WI38 (cell line): ENCODE measurements at regions not wholly inside any gene's neighbourhood (a gene's known extent, or its start where the extent isn't known, plus 50 kb on each side); places are given as distances from the start of the nearest gene placed in this dataset.

Experiments used
- H3K4me3 ChIP-seq: 2 replicates; pipeline ENCODE4 v1.5.1; 2011; ENCODE audit warnings: low read depth, mild to moderate bottlenecking, control low read depth, low read length
- TF ChIP-seq, protein P1 (sequence below): IDR thresholded peaks from 2 replicates; pipeline ENCODE4 v1.5.1; 2012; ENCODE audit warnings: low read depth, mild to moderate bottlenecking, control low read depth, low read length

DNA sequence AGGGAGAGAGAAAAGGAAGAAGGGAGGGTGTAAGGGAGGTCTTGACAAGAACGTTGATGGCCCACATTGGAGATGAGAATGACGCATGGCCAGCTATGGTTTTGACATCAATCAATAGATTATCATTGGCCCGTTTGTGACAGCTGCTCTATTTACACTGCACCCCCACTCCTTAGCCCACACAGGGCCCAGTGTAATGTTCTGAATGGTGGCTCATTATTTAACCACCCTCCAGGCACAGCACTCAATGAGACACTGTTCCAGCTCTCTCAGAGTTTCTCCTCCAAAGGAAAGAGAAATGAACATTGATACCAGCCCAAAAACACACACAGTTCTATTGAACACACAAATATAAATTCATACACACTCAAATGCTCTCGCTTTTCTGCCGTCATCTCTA is 173.0 kb upstream of the IPO5 start:
- TF ChIP-seq, protein P1, sequence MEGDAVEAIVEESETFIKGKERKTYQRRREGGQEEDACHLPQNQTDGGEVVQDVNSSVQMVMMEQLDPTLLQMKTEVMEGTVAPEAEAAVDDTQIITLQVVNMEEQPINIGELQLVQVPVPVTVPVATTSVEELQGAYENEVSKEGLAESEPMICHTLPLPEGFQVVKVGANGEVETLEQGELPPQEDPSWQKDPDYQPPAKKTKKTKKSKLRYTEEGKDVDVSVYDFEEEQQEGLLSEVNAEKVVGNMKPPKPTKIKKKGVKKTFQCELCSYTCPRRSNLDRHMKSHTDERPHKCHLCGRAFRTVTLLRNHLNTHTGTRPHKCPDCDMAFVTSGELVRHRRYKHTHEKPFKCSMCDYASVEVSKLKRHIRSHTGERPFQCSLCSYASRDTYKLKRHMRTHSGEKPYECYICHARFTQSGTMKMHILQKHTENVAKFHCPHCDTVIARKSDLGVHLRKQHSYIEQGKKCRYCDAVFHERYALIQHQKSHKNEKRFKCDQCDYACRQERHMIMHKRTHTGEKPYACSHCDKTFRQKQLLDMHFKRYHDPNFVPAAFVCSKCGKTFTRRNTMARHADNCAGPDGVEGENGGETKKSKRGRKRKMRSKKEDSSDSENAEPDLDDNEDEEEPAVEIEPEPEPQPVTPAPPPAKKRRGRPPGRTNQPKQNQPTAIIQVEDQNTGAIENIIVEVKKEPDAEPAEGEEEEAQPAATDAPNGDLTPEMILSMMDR, result no peak
- H3K4me3 ChIP-seq, result no peak overlapping the region

- no peak overlapping the region for H3K4me3 ChIP-seq
- TF ChIP-seq, protein P1, result no peak
These were observed 171.6 kb upstream of the IPO5 start for GRCh38 chr13:97781891-97782305.

- TF ChIP-seq, protein P1, result no peak
- no peak overlapping the region for H3K4me3 ChIP-seq
These were observed 167.0 kb upstream of the IPO5 start for GRCh38 chr13:97786510-97786909.

- H3K4me3 ChIP-seq, result no peak overlapping the region
- TF ChIP-seq, protein P1, result no peak
These were observed 155.9 kb upstream of the IPO5 start for GRCh38 chr13:97797553-97797952.

DNA sequence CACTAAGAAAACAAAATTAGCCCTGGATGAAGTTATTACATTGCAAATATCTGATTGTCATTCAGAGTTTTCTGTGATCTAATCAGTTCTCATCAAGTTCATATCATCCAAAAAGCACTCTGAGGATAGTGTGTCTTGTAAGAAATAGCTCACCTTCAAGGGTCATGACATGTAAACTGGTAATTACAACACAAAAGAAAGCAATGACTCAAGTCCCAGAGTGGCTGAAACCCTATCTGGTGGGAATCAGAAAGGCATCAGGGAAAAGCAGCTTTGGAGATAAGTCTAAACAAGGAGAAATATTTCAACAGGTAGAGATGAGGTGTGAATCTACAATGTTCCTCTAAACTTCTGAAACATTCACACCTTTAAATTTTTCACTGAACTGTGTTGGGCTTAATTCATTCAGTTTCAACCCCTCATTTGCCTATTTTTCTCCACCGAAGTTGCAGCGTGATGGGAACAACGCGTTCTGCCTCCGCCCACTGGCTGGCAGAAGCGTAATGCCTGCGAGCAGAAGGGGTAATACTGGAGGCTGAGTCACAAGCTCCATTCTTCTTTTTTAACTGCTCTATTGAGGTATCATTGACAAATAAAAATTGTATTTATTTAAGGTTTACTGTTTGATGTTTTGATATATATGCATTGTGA is 155.2 kb upstream of the IPO5 start:
- H3K4me3 ChIP-seq, result no peak overlapping the region
- TF ChIP-seq, protein P1, result no peak

- TF ChIP-seq, protein P1, result no peak
- H3K4me3 ChIP-seq, result no peak overlapping the region
These were observed 154.6 kb upstream of the IPO5 start for GRCh38 chr13:97798836-97799235.

GRCh38 chr13:97802213-97802612 is 151.3 kb upstream of the IPO5 start:
- no peak overlapping the region for H3K4me3 ChIP-seq
- TF ChIP-seq, protein P1, result no peak
